HG03066 (cell line): ENCODE measurements at regions not wholly inside any gene's neighbourhood (a gene's known extent, or its start where the extent isn't known, plus 50 kb on each side); places are given as distances from the start of the nearest gene placed in this dataset.
"Not testable (repeated sequence)": the region's sequence is repeated elsewhere in the genome, so short reads cannot be mapped to it uniquely, and the experiment has no call there.

Experiments used
- ATAC-seq: cut with Tn5 transposase; IDR thresholded peaks from one replicate; pipeline ENCODE4 v1.9.1; 2021; ENCODE audit warnings: low read depth; ENCODE audit not compliant: unreplicated experiment

DNA sequence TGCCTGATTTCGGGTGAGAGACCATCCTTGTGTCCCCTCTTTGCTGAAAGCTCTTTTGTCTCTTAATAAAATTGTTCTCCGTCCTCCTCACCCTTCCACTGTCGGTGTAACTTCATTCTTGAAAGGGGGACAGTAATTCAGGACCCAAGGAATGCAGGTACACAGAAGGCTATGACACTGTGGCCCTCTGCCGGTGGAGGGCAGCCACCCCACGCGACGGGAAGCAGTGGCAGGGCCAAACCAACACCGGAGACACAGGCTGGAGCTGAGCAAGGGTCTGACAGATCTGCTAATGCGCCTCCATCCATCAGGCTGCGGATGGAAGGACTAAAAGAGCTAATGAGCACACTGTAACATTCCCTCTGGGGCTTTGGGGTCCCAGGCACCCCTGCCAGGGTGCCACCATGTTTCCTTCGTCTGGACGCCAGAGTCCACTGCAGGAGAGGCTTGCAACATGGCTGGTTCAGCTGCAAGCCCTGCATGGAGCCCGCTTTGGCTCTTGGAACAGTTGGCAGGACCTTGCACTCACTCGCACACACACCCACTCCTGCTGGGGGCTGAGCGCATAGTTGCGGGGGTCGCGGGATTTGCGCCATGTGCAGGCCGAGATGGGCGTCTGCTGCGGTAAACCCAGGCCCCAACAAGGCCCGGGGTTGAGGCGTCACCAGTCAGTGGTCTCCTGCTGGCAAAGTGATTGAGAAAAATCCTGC, 544.1 kb upstream of the CDH7 start:
- ATAC-seq, result no peak

- no peak for ATAC-seq
Observed at GRCh38 chr18:65202091-65202490, 548.7 kb upstream of the CDH7 start.

DNA sequence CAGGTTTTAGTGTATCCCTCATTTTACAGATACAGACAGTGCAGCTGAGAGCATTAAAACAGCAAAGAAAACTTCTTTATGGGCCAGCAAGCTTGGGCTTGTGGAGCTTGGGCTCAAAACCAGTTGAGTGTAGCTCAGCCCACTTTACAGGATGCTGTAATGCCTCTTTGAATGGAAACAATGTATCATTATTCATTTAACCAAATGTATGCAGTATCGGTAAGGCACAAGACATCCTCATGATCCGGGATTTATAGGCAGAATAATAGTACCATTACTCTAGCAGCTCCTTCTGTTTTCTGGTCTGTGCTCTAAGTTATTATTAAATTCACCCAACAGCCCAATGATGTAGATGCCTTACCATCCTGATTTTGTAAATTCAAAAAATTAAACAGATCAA, 575.1 kb upstream of the CDH7 start:
- ATAC-seq, result no peak

DNA sequence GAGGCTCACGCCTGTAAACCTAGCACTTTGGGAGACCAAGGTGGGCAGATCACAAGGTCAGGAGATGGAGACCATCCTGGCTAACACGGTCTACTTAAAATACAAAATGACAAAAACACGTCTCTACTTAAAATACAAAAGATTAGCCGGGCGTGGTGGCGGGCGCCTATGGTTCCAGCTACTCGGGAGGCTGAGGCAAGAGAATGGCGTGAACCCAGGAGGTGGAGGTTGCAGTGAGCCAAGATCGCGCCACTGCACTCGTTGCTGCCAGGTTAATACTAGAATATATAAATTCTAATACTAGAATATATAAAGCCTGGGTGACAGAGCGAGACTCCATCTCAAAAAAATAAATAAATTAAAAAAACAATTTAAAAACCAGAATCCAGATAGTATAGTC, 588.7 kb upstream of the CDH7 start:
- not testable (repeated sequence) for ATAC-seq

DNA sequence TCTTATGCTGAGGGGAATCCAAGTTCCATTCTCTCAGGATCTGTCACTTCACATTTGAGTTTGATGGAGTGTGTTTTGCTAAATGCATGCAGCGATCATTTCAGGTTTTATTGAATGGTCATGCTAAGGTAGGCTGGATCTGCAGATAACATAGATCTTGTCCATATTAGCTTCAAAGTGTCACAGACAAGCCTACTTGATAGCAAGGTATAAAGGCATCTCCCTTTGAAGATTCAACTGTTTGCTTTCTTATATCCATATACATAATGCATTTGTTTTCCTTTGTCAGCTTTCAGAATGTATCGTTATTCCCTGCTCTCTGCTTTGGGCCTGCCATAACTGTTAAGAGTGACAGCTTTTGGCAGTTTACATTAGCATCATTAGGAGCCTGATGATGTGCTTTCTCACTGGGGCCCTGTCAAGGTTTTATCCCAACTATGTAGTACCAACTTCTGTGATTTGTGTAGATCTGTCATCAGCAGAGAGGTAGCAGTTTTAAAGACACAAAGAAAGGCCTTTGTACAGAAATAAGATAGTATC, 604.3 kb upstream of the CDH7 start:
- no peak for ATAC-seq

DNA sequence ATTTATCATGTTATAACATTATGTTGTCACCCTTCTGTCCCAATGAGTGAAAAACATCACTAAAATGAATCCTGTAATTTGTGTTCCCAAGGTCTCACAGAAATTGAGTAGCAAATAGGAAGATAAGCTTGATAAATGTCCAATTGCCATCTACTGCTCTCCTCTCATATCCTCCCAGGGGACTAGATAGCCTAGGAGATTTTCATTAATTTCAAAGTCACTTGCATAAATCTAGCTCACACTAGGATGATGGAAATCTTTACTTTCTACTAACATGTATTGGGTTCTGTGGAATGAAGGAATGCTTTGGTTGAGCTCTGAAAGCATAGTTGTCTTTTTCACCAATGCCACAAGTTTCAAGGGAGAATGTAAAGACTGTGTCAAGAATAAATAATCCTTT, 605.5 kb upstream of the CDH7 start:
- no peak for ATAC-seq

GRCh38 chr18:65133610-65134009, 617.2 kb upstream of the CDH7 start:
- no peak for ATAC-seq

- no peak for ATAC-seq
Observed at GRCh38 chr18:65124633-65125032, 626.2 kb upstream of the CDH7 start.

DNA sequence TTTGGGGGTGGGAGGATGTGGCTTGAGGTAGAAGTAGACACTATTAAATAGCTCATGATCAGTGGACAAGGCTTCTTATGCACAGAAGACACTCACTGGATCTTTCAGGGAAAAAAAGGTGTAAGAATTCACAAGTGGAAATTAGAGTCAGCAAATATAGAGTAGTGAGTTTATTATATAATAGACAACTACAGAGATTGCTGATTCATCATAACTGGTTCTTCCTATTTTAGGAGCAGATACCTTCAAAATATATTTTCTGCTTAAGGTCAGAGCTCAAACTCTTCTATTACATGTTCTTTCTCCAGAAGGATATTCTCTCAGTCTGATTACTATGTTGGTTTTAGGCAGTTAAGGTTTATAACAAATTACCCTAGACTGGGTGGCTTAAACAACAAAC, 646.9 kb upstream of the CDH7 start:
- ATAC-seq, result no peak

GRCh38 chr18:65093346-65093745, 657.5 kb upstream of the CDH7 start:
- no peak for ATAC-seq

GRCh38 chr18:65091744-65092329, 659.0 kb upstream of the CDH7 start:
- ATAC-seq, result no peak

GRCh38 chr18:65082907-65083306, 667.9 kb upstream of the CDH7 start:
- ATAC-seq, result no peak

- no peak for ATAC-seq
Observed at GRCh38 chr18:65081786-65082185, 669.0 kb upstream of the CDH7 start.

- ATAC-seq, result no peak
Observed at GRCh38 chr18:65073060-65073550, 677.7 kb upstream of the CDH7 start.

DNA sequence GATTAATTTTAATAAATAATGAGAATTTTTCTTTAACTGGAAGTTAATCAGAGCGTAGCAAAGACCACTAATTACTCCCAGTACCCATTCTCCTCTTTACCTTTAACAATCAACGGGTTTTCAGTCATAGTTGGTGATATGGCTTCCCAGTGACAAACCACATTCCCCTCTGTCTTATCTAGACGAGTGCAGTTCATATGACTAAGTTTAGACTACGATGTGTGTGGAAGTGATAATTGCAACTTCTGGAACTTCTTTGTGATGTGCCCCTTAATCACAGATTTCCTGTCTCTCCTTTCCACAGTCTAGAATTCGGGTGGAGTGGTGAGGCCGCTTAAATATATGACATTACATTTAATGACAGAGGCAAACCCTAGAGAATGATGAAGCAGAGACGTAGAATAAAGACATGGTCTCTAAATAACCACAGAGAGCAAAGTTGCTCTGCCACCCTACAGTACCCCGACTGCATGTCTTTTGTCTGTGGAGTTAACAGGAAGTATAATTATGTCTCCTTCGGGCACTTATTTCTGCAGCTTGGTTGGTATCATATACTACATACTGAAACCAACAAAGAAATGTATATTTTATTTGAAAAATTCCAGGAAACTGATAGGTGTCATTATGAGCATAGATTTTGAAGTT, 693.3 kb upstream of the CDH7 start:
- ATAC-seq, result no peak

DNA sequence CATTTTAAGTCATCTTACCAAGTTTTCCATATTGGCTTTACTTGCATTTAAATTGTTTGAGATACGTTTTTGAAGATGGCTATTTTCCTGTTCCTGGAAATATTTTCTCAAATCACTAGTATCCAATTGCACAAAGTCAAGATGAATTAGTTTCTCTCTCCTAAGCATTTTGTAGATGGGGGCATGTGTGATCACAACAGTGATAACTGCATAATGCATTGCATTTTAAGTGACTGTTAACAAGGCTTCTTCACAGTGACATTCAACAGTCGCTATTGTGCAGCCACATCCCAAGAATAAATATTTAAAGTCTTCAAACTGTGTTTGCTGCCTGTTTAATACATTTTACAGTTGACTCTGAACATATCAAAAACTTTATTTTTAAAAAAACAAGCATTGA, 694.2 kb upstream of the CDH7 start:
- ATAC-seq, result no peak

DNA sequence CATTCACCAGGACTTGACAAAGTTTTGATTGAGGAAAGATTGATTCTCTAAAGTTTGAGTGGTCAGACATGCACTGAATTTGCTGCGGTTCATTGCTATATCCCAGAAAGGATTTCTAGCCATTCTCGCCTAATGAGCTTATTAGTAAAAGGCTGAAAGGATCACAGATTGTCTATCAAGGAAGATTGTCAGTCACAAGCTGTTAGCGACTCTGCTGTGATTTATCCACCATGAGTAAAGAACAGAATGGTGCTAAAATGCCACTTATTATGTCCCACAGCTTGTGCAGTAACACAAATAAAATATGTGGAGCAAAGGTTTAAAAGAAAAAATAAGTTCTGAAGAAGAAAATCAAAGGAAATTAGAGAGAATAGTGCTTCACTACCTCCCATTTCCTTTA, 701.2 kb upstream of the CDH7 start:
- no peak for ATAC-seq

- ATAC-seq, result no peak
Observed at GRCh38 chr18:65039578-65039977, 711.2 kb upstream of the CDH7 start.

GRCh38 chr18:65035701-65036100, 715.1 kb upstream of the CDH7 start:
- no peak for ATAC-seq

DNA sequence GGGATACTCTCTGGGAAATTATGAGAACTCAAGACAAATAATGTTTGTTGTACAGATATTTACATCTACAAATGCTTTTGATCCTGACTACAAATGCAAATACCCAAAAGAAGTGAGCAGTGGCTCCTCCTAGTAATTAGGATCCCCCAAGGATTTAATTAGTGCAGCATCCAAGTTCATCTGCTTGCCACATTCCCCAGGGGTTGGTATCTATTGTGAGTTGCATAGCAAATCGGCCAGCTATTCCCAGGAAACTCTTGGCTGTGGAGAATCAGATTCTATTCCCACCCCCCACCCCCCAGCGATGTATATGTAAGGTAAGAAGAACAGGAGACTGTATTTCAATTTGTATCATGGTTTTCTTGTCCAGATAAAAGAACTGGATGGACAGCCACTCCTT, 725.1 kb upstream of the CDH7 start:
- no peak for ATAC-seq

DNA sequence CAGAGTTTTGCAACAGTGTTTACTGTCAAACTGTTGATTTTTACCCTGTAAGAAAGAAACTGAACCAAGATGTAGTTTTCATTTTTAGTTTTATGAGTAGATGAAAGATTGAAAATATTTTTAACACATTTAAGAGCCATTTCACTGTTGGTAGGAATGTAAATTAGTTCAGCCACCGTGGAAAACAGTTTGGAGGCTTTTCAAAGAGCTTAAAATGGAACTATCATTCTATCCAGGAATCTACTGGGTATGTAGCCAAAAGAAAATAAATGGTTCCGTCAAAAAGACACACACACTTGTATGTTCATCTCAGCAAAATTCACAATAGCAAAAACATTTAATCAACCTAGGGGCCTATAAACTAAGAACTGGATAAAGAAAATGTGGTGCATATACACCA, 729.8 kb upstream of the CDH7 start:
- ATAC-seq, result no peak

DNA sequence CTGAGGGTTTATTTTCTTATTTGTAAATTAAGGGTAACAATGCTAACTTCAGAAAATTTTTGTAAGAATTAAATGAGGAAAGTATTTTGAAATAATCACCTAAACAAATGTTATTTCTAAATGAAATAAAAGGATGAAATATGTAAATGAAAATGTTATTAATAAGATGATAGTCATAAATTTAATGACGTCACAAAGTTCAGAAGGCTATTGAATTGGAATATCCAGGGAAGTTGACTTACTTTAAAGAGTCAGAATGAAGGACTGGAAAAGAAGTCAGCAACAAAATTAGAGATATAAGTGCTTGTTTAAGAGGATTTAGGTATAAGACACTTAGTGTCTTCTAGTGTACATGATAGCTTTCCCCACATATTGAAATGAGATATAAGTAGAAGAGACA, 732.6 kb upstream of the CDH7 start:
- no peak for ATAC-seq
